ELF-1 (cell line): ENCODE measurements at regions not wholly inside any gene's neighbourhood (a gene's known extent, or its start where the extent isn't known, plus 50 kb on each side); places are given as distances from the start of the nearest gene placed in this dataset.
"Not testable (repeated sequence)": the region's sequence is repeated elsewhere in the genome, so short reads cannot be mapped to it uniquely, and the experiment has no call there.

Experiments
- DNase-seq: peaks from one replicate; pipeline ENCODE4 v3.0.0-alpha.2; 2016; ENCODE audit warnings: low read depth, low spot score

GRCh38 chr12:86959766-86960458 is 703.7 kb upstream of the MGAT4C start:
- DNase-seq, result no peak

- no peak for DNase-seq
Observed at GRCh38 chr12:86950444-86950843, 694.3 kb upstream of the MGAT4C start.

DNA sequence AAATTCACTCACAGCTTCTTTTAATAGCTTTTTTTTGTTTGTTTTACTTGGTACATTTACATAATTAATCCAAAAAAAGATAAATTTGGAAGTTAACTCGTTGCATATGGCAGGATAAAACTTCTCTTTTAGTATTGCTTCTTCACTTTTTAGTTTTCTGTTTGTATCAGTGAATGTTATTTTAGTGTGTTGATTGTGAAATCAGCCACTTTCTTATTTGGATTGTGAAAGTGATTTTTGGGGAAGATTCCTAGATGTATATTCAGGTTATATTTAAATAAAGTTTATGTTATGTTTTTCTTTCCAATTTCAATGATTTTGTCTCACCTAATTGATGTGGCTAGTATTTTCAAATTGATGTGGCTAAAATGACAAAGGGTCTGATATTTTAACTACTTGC is 693.9 kb upstream of the MGAT4C start:
- DNase-seq, result no peak

DNA sequence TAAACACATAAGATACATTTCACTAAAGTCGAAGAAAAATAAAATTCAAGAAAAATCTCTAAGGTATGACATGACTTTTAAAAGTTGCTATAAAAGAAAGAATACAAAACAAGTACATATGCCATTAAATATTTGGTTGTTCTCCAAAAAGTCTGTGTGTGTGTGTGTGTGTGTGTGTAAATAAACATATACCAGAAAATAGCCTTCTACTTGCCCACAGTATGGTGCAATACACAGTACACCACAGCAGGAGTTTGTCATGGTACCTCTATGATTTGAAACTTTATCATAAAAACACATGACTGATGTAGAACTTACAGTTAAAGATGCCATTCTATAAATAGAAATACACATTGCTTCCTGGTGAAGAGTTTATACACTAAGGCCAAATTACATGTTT is 692.7 kb upstream of the MGAT4C start:
- DNase-seq, result no peak

- DNase-seq, result no peak
Observed at GRCh38 chr12:86945685-86946196, 689.5 kb upstream of the MGAT4C start.

- DNase-seq, result not testable (repeated sequence)
Observed at GRCh38 chr12:86944197-86944819, 688.1 kb upstream of the MGAT4C start.

GRCh38 chr12:86931714-86932113 is 675.5 kb upstream of the MGAT4C start:
- DNase-seq, result no peak

DNA sequence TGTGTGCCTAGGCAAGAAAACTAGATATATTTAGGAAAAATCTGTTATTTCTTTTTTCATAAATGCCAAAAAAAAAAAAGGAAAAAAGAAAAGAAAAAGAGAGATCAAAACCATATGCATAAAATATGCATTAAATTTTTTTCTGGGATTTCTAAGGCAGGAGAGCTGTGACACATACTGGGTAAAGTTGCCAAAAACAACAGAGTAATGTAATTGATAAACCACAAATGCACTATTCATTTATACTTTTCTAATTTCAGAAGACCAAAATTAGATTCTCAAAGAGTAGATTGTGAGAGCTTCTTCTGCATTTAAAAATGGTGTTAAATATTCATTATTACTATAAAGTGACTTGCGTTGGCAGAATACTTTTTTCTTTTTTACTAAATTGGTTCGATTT is 673.8 kb upstream of the MGAT4C start:
- no peak for DNase-seq

DNA sequence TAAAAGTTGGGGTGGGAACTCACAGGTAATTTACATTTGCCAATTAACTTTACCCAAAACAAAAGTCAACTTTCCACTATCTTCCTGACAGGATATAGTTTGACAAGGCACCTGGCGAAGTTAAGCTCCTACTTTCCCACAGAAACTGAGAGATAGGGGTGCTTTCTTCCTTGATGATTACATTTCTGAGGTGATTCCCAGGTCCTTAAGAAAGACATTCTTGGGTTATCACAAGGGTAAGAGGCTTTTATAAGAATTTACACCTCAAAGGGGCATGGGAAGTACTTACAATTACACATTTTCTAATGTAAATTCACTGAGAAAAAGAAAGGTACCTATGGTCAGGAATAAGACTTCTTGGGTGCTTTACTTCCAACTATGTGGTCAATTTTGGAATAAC is 660.9 kb upstream of the MGAT4C start:
- DNase-seq, result no peak

GRCh38 chr12:86914721-86915120 is 658.5 kb upstream of the MGAT4C start:
- DNase-seq, result no peak

DNA sequence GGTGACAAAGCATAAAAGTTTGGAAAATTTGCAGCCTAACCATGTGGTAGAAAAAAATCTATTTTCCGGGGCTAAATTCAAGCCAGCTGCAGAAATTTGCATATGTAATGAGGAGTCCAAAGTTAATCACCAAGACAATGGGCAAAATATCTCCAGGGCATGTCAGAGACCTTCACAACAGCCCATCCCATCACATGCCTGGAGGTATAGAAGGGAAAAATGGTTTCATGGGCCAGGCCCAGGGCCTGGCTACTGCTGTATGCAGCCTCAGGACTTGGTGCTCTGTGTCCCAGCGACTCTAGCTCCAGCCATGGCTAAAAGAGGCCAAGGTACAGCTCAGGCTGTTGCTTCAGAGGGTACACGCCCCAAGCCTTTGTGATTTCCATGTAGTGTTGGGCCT is 655.8 kb upstream of the MGAT4C start:
- DNase-seq, result peak; percentile 11

- no peak for DNase-seq
Observed at GRCh38 chr12:86903159-86903558, 647.0 kb upstream of the MGAT4C start.

- no peak for DNase-seq
Observed at GRCh38 chr12:86860776-86861175, 604.6 kb upstream of the MGAT4C start.

GRCh38 chr12:86852451-86852850 is 596.3 kb upstream of the MGAT4C start:
- no peak for DNase-seq

GRCh38 chr12:86838711-86839110 is 582.5 kb upstream of the MGAT4C start:
- DNase-seq, result no peak

DNA sequence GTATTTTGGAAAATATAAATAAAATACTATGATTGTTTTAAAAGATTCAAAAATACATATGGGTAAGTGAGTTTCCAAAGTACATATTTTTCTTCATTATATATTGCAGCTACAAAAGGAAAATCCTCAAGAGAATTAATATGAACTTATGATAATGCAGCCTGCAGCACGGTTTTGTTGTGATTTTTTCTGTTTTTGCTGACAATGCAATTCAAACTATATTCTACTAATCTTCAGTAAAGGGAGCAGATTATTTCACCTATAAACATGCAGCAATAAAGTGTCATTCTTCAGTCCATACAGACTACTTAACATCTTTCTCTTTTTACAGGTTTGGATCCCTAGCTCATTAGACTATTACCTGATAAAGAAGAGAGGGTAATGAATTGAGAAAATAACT is 582.1 kb upstream of the MGAT4C start:
- no peak for DNase-seq

DNA sequence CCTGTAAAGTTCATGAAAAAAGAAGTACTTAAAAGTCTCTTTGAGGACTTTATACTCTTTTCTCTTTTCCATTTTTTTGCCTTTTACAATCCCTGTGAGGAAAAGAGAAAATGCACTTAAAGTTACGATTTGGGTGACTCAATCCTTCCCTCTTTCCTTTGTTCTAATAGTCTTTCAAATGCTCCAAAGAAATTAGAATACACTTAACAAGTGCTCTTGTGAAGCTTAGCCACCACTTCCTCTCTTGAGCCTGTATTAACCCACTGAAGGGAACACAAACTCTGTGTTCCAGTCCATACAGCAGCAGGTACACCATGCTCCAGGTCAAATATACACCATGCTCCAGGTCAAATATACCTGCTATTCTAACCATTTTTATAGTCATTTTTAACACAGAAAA is 581.1 kb upstream of the MGAT4C start:
- DNase-seq, result no peak

- DNase-seq, result no peak
Observed at GRCh38 chr12:86834217-86834616, 578.0 kb upstream of the MGAT4C start.

DNA sequence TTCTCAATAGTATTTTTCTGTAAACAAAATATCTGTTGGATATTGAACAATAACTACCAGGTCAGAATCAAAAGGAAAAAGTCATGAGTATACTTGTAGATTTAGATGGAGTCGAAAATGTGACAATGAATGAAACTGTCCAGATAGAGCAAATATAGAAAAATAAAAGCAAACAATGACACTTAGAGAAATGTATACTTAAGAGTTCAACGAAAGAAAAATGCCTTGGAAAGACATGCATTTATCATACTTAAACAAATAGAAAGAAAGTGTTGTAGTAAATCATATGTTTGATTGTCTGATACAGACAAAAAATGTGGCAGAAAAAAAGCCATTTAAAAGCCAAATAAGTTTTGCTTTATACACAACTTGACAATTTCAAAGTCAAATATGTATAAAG is 571.2 kb upstream of the MGAT4C start:
- no peak for DNase-seq

DNA sequence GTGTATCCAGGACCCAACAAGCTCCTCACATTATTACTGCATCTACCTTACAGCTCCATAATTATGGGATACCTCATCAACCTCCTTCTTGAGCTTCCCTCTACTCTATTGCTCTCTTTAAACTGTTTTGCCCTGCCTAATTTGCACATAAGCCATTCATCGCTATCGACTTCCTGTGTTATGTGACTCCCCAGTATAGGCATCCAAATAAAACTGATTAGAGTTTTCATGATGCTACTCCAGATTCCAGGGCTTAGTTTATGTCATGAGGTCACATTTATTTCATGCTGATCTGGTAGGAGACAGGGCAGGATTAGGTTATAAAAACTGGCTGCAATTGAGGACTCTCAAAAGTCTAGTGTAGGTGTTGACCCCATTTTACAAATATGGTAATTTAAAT is 569.9 kb upstream of the MGAT4C start:
- no peak for DNase-seq

GRCh38 chr12:86801439-86801838 is 545.2 kb upstream of the MGAT4C start:
- DNase-seq, result no peak

DNA sequence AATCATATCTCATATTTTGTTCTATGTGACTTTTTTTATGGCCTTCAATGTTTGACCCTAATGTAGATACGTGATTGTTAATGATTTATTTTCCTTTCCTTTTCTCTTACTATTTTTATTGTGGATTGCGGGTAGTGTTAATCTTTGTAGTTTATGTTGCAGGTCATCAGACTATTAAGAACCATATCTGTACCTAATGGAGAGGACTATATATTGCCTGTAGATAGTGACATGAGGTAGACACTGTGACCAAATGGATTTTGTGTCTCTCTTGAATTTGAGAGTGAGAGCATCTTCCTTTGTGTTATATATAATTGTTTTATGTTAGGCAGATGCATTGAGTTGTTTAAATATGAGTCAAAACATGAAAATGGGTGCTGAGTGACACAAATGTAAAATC is 543.4 kb upstream of the MGAT4C start:
- DNase-seq, result no peak

GRCh38 chr12:86796550-86796949 is 540.4 kb upstream of the MGAT4C start:
- DNase-seq, result no peak
